22Rv1 (cell line): ENCODE measurements at regions not wholly inside any gene's neighbourhood (a gene's known extent, or its start where the extent isn't known, plus 50 kb on each side); places are given as distances from the start of the nearest gene placed in this dataset.

ENCODE experiments used
- CTCF ChIP-seq: fragments of 450-650 bp; IDR thresholded peaks from 2 replicates; pipeline ENCODE4 v1.5.1; 2017; ENCODE audit warnings: mild to moderate bottlenecking
- ZFX ChIP-seq: fragments of 450-650 bp; IDR thresholded peaks from 2 replicates; pipeline ENCODE4 v1.6.1; 2017; ENCODE audit warnings: antibody characterized with exemption, borderline replicate concordance

GRCh38 chr10:111990734-111991133 lies 192.8 kb downstream of the GPAM start:
- TF ChIP-seq CTCF (peak; percentile 32), ZFX (no peak)
